Fibroblast of lung (primary cell): ENCODE measurements at regions not wholly inside any gene's neighbourhood (a gene's known extent, or its start where the extent isn't known, plus 50 kb on each side); places are given as distances from the start of the nearest gene placed in this dataset.

Experiments
- EZH2 ChIP-seq: IDR thresholded peaks from 2 replicates; pipeline ENCODE4 v1.5.1; 2012; ENCODE audit warnings: low read length, control low read depth, mild to moderate bottlenecking; ENCODE audit errors: missing control alignments
- TF ChIP-seq, protein P1 (sequence below), 2 donors: IDR thresholded peaks in 1 of 2; conservative IDR thresholded peaks in 1 of 2; 1 replicate in 1 of 2; 2 replicates in 1 of 2; pipeline ENCODE4 v1.5.1; 2011 to 2012; ENCODE audit warnings: low read length in 2 of 2, control low read depth in 1 of 2, inconsistent platforms in 1 of 2, low read depth in 1 of 2, mild to moderate bottlenecking in 1 of 2

DNA sequence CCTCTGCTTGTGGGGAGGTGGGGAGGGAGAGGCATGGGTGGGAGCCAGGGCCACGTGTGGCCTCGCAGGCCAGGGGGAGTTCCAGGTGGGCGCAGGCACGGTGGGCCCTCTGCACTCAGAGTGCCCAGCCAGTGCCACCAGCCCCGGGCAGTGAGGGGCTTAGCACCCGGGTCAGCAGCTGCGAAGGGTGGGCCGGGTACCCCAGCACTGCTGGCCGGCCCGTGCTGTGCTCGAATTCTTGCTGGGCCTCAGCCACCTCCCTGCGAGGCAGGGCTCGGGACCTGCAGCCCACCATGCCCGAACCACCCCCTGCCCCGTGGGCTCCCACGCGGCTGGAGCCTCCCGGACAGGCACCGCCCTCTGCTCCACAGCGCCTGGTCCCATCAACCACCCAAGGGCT is 1277.2 kb downstream of the JRKL start:
- TF ChIP-seq, protein P1, sequence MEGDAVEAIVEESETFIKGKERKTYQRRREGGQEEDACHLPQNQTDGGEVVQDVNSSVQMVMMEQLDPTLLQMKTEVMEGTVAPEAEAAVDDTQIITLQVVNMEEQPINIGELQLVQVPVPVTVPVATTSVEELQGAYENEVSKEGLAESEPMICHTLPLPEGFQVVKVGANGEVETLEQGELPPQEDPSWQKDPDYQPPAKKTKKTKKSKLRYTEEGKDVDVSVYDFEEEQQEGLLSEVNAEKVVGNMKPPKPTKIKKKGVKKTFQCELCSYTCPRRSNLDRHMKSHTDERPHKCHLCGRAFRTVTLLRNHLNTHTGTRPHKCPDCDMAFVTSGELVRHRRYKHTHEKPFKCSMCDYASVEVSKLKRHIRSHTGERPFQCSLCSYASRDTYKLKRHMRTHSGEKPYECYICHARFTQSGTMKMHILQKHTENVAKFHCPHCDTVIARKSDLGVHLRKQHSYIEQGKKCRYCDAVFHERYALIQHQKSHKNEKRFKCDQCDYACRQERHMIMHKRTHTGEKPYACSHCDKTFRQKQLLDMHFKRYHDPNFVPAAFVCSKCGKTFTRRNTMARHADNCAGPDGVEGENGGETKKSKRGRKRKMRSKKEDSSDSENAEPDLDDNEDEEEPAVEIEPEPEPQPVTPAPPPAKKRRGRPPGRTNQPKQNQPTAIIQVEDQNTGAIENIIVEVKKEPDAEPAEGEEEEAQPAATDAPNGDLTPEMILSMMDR (conservative IDR thresholded peaks at IDR 0.05 in 1 of 2, IDR thresholded peaks at IDR 0.05 in 1 of 2; ENCODE audit: low read depth in 1 of 2, low read length in 2 of 2): no peak
- TF ChIP-seq EZH2: no peak
